ENCODE measurements at regions not wholly inside any gene's neighbourhood (a gene's known extent, or its start where the extent isn't known, plus 50 kb on each side); places are given as distances from the start of the nearest gene placed in this dataset.

DNA sequence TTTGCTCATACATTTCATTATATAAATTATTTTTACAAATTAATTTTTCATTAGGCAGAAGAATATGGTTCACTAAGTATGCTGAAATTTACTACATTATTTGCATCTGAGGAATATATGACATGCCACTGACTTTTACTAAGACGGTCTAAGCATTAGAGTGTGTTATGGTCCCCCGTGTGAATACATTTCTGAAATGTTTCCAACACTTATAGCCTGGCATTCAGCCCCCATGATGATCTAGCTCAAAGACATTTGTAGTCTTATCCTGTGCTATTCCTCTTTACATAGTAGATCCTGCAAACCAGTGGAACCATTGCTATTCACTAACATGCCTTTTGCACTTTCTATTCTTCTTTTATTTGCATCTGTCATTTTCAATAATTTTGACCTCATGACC is 1878.0 kb downstream of the MRPL39 start:
- TF ChIP-seq, protein P1, sequence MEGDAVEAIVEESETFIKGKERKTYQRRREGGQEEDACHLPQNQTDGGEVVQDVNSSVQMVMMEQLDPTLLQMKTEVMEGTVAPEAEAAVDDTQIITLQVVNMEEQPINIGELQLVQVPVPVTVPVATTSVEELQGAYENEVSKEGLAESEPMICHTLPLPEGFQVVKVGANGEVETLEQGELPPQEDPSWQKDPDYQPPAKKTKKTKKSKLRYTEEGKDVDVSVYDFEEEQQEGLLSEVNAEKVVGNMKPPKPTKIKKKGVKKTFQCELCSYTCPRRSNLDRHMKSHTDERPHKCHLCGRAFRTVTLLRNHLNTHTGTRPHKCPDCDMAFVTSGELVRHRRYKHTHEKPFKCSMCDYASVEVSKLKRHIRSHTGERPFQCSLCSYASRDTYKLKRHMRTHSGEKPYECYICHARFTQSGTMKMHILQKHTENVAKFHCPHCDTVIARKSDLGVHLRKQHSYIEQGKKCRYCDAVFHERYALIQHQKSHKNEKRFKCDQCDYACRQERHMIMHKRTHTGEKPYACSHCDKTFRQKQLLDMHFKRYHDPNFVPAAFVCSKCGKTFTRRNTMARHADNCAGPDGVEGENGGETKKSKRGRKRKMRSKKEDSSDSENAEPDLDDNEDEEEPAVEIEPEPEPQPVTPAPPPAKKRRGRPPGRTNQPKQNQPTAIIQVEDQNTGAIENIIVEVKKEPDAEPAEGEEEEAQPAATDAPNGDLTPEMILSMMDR (IDR thresholded peaks at IDR 0.05; ENCODE audit: low read depth, low read length, missing control alignments), result no peak
- in situ Hi-C loops (cut with HindIII; ENCODE audit: low sequenced_read_pairs), result no loop called here
- DNase-seq (ENCODE audit: low read depth), result no peak
- no peak overlapping the region for H3K4me3 ChIP-seq (ENCODE audit: low read depth, low read length)

DNA sequence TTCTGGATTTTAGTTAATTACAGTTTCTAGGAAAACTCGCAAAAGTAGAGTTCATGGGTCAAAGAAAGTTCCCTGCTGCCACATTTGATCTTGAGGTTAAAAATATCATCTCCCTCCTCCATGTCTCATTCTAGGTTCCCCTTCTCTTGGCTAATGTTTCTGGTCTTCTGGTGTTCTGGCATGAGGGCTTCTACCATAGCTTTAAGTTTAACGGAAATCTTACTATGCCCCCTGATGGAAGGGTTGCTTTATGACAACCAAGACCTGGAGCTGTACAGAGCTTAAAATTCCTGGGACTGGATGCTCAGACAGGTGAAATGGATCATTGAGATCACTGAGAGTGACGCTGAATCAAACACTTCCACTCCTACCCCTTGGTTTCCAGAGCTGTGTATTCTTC is 1881.7 kb downstream of the MRPL39 start:
- no peak for DNase-seq (ENCODE audit: low read depth)
- in situ Hi-C loops (cut with HindIII; ENCODE audit: low sequenced_read_pairs), result no loop called here
- TF ChIP-seq, protein P1 (IDR thresholded peaks at IDR 0.05; ENCODE audit: low read depth, low read length, missing control alignments), result no peak
- no peak overlapping the region for H3K4me3 ChIP-seq (ENCODE audit: low read depth, low read length)

DNA sequence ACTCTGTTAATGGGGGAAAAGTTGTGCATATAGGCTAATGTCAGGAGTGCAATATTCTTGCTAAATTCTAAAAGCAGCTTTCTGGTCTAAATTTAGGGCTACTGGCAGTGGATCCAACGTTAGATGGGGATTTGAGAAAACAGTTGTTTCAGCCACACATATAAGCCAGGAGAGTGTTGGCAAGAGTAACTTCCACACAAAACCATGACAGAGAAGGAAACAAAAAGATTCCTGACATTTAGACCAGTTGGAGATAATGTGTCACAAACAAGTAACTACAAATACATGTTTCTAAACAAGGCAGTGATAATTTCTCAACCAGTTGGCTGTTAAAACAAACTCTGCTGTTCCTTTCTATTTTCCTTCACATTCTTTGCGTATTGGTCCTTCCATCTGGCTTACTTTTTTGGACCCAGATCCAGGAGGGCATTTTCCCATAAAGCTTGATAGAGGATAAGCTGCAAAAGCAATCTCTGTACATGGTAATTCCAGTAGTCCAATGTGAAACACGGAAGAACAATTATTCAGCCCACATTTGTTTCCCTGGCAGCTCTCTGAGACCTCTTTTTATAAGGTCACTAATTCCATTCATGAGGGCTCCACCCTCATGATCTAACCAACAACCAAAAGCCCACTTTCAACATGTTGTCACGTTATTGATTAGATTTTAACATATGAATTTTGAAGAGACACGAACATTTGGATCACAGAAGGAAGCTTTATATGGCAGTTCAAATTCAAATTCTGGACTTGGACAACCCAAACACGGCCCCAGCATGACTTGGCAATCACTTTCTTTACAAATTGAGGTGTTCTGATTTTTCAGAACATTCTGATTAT is 1888.6 kb downstream of the MRPL39 start:
- TF ChIP-seq, protein P1 (IDR thresholded peaks at IDR 0.05; ENCODE audit: low read depth, low read length, missing control alignments), result no peak
- no peak overlapping the region for H3K4me3 ChIP-seq (ENCODE audit: low read depth, low read length)
- DNase-seq (ENCODE audit: low read depth), result no peak
- in situ Hi-C loops (cut with HindIII; ENCODE audit: low sequenced_read_pairs), result no loop called here

DNA sequence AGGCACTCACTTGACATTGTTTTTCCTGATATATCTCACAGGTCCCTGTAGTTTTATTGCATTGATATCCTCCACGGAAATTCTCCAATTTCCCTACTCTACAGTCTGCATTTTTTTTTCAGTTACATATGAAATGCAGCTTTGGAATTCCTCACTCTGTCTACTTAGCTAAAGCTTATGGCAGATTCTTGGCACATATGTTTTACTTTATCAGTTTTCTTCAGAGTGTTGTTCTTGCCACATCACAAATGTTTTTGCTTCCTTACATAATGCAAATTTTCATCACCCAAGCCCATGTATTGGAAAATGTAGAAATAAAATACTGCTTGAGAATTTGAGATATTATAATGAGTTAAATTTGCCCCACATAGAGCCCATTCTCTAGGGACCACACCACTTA is 1895.1 kb downstream of the MRPL39 start:
- in situ Hi-C loops (cut with HindIII; ENCODE audit: low sequenced_read_pairs), result no loop called here
- DNase-seq (ENCODE audit: low read depth), result no peak
- no peak overlapping the region for H3K4me3 ChIP-seq (ENCODE audit: low read depth, low read length)
- TF ChIP-seq, protein P1 (IDR thresholded peaks at IDR 0.05; ENCODE audit: low read depth, low read length, missing control alignments), result no peak

DNA sequence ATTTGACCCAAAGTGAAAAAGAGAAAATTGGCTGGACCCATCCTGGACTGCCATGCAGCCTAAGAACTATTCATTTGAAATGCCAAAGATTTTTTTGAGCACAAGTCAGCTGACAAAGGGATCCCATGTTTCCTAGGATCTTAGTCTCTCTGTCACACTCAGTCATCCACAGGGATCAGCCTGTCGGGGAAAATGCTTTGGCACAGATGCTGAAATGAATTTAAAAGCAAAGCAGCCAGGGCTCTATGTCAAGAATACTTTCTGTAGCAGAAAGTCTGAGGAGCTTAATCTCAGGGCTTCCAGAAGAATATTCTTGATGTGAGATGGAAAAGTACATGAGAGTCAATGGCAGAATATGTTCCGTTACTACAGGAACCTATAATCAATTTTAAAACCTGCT is 1900.8 kb downstream of the MRPL39 start:
- no peak overlapping the region for H3K4me3 ChIP-seq (ENCODE audit: low read depth, low read length)
- in situ Hi-C loops (cut with HindIII; ENCODE audit: low sequenced_read_pairs), result no loop called here
- TF ChIP-seq, protein P1 (IDR thresholded peaks at IDR 0.05; ENCODE audit: low read depth, low read length, missing control alignments), result no peak
- no peak for DNase-seq (ENCODE audit: low read depth)

DNA sequence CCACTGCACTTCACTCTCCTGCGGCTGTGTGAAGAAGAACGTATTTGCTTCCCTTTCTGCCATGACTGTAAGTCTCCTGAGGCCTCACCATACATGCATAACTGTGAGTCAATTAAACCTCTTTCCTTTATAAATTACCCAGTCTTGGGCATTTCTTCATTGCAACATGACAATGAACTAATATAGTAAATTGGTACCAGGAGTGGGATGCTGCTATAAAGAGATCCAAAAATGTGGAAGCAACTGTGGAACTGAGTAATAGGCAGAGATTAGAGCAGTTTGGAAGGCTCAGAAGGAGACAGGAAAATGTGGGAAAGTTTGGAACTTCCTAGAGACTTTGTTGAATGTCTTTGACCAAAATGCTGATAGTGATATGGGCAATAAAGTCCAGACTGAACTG is 1907.9 kb downstream of the MRPL39 start:
- no peak for DNase-seq (ENCODE audit: low read depth)
- TF ChIP-seq, protein P1 (IDR thresholded peaks at IDR 0.05; ENCODE audit: low read depth, low read length, missing control alignments), result no peak
- in situ Hi-C loops (cut with HindIII; ENCODE audit: low sequenced_read_pairs), result no loop called here
- no peak overlapping the region for H3K4me3 ChIP-seq (ENCODE audit: low read depth, low read length)
